Hepatocyte (in vitro differentiated cells): ENCODE measurements at regions not wholly inside any gene's neighbourhood (a gene's known extent, or its start where the extent isn't known, plus 50 kb on each side); places are given as distances from the start of the nearest gene placed in this dataset.

Experiments
- DNase-seq: peaks from one replicate; pipeline ENCODE4 v3.0.0-alpha.2; 2016; ENCODE audit warnings: low spot score
- H2AFZ ChIP-seq: fragments of 200-600 bp; sonication (generic); 2 replicates; pipeline ENCODE4 v1.6.0; 2016; ENCODE audit warnings: antibody characterized with exemption, mild to moderate bottlenecking
- H3K27ac ChIP-seq: fragments of 200-600 bp; sonication (generic); 2 replicates; pipeline ENCODE4 v1.5.1; 2016; ENCODE audit warnings: mild to moderate bottlenecking
- H3K27me3 ChIP-seq: fragments of 200-600 bp; sonication (generic); 2 replicates; pipeline ENCODE4 v1.6.1; 2016
- H3K36me3 ChIP-seq: fragments of 200-600 bp; sonication (generic); replicated peaks from 2 replicates; pipeline ENCODE4 v1.5.1; 2016; ENCODE audit warnings: low read depth; ENCODE audit not compliant: insufficient read depth
- H3K4me1 ChIP-seq: fragments of 200-600 bp; sonication (generic); 2 replicates; pipeline ENCODE4 v1.5.1; 2016; ENCODE audit warnings: mild to moderate bottlenecking, moderate library complexity; ENCODE audit not compliant: insufficient read depth
- H3K4me2 ChIP-seq: fragments of 200-600 bp; sonication (generic); 2 replicates; pipeline ENCODE4 v1.6.0; 2016
- H3K4me3 ChIP-seq: fragments of 200-600 bp; sonication (generic); 2 replicates; pipeline ENCODE4 v1.5.1; 2016; ENCODE audit warnings: mild to moderate bottlenecking
- H3K79me2 ChIP-seq: fragments of 200-600 bp; sonication (generic); 2 replicates; pipeline ENCODE4 v1.6.0; 2017; ENCODE audit warnings: mild to moderate bottlenecking
- H3K9me2 ChIP-seq: fragments of 200-600 bp; sonication (generic); replicated peaks from 2 replicates; pipeline ENCODE4 v1.6.0; 2017; ENCODE audit warnings: mild to moderate bottlenecking; ENCODE audit not compliant: insufficient read depth
- H3K9me3 ChIP-seq: fragments of 200-600 bp; sonication (generic); 2 replicates; pipeline ENCODE4 v1.5.1; 2016; ENCODE audit warnings: low read depth, mild to moderate bottlenecking
- H4K20me1 ChIP-seq: fragments of 200-600 bp; sonication (generic); 2 replicates; pipeline ENCODE4 v1.6.0; 2016; ENCODE audit warnings: mild to moderate bottlenecking; ENCODE audit not compliant: insufficient read depth, poor library complexity, severe bottlenecking
- CTCF ChIP-seq: fragments of 200-600 bp; sonication (generic); IDR thresholded peaks from 2 replicates; pipeline ENCODE4 v1.5.1; 2016; ENCODE audit warnings: antibody characterized with exemption, mild to moderate bottlenecking; ENCODE audit not compliant: poor library complexity
- EZH2 ChIP-seq: fragments of 200-600 bp; sonication (generic); IDR thresholded peaks from 2 replicates; pipeline ENCODE4 v1.6.1; 2016; ENCODE audit warnings: antibody characterized with exemption, mild to moderate bottlenecking, borderline replicate concordance
- EZH2phosphoT487 ChIP-seq: fragments of 200-600 bp; sonication (generic); IDR thresholded peaks from one replicate; pipeline ENCODE4 v1.6.1; 2018; ENCODE audit warnings: antibody characterized with exemption, mild to moderate bottlenecking, low read depth, moderate library complexity; ENCODE audit not compliant: unreplicated experiment, severe bottlenecking
- WGBS: methylation state at CpG from one replicate; pipeline ENCODE4 v1.1.6; 2016; ENCODE audit warnings: low lambda C conversion rate; ENCODE audit errors: missing lambda C conversion rate; 5-methylcytosine and 5-hydroxymethylcytosine counted together

- no peaks in the 10 kb centered on the region for H3K4me1 ChIP-seq
- peak overlapping the region; percentile 56 for H3K27ac ChIP-seq
- no peaks in the 10 kb centered on the region for H3K79me2 ChIP-seq
- H3K9me2 ChIP-seq: no peaks in the 10 kb centered on the region
- H3K9me3 ChIP-seq: no peaks in the 10 kb centered on the region
- DNase-seq: no peak
- no peak overlapping the region for H2AFZ ChIP-seq
- no peak overlapping the region for H3K4me2 ChIP-seq
- H3K27me3 ChIP-seq: no peaks in the 10 kb centered on the region
- TF ChIP-seq EZH2phosphoT487 (no peak), CTCF (no peak), EZH2 (no peak)
- WGBS: 63% methylated on average over 3 of the region's 3 CpGs
- H3K4me3 ChIP-seq: no peak overlapping the region
- H3K36me3 ChIP-seq: no peaks in the 10 kb centered on the region
- H4K20me1 ChIP-seq: no peaks in the 10 kb centered on the region
Observed at GRCh38 chr2:12399240-12399639, 317.5 kb upstream of the TRIB2 start.

DNA sequence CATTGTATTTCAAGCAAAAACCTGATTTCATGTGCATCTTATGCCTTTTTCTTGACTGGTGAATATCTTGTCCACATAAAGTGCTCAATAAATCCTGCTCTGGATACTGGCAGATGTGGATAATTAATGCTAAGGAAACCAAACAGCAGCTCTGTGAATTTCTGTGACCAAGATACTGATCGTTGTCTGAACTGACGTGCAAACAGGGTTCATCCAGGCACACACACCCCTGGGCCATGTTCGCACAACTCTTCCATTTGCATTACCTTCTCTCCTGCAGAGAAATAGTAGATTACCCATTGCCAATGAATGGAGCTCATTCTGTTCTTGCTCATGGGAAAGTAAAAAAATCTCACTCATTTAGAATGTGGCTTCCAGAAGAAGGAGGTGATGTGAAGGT, 316.2 kb upstream of the TRIB2 start:
- no peaks in the 10 kb centered on the region for H3K9me2 ChIP-seq
- H3K27ac ChIP-seq: no peak overlapping the region
- no peaks in the 10 kb centered on the region for H3K9me3 ChIP-seq
- no peaks in the 10 kb centered on the region for H3K4me1 ChIP-seq
- no peaks in the 10 kb centered on the region for H4K20me1 ChIP-seq
- H2AFZ ChIP-seq: no peak overlapping the region
- H3K36me3 ChIP-seq: no peaks in the 10 kb centered on the region
- DNase-seq: no peak
- no peak for TF ChIP-seq CTCF
- no peak for TF ChIP-seq EZH2
- 87% methylated on average over 3 of the region's 3 CpGs for WGBS
- no peaks in the 10 kb centered on the region for H3K27me3 ChIP-seq
- H3K4me2 ChIP-seq: no peak overlapping the region
- no peaks in the 10 kb centered on the region for H3K79me2 ChIP-seq
- H3K4me3 ChIP-seq: no peak overlapping the region

GRCh38 chr2:12402440-12403139, 314.1 kb upstream of the TRIB2 start:
- Histone ChIP-seq H3K4me2 (no peak overlapping the region), H3K79me2 (no peaks in the 10 kb centered on the region), H3K27ac (no peak overlapping the region), H3K9me2 (no peaks in the 10 kb centered on the region), H3K4me3 (no peak overlapping the region), H4K20me1 (no peaks in the 10 kb centered on the region), H3K4me1 (no peaks in the 10 kb centered on the region), H2AFZ (no peak overlapping the region), H3K36me3 (no peaks in the 10 kb centered on the region), H3K9me3 (no peaks in the 10 kb centered on the region), H3K27me3 (no peaks in the 10 kb centered on the region)
- WGBS: 97% methylated on average over 5 of the region's 5 CpGs
- no peak for DNase-seq
- no peak for TF ChIP-seq CTCF
- TF ChIP-seq EZH2phosphoT487: no peak

- no peaks in the 10 kb centered on the region for H3K9me2 ChIP-seq
- no peaks in the 10 kb centered on the region for H3K9me3 ChIP-seq
- no peak overlapping the region for H2AFZ ChIP-seq
- H3K27ac ChIP-seq: no peak overlapping the region
- no peaks in the 10 kb centered on the region for H3K4me1 ChIP-seq
- H3K4me2 ChIP-seq: no peak overlapping the region
- H4K20me1 ChIP-seq: no peaks in the 10 kb centered on the region
- no peaks in the 10 kb centered on the region for H3K79me2 ChIP-seq
- no peak for DNase-seq
- TF ChIP-seq EZH2 (no peak), EZH2phosphoT487 (no peak), CTCF (no peak)
- no peaks in the 10 kb centered on the region for H3K27me3 ChIP-seq
- H3K36me3 ChIP-seq: no peaks in the 10 kb centered on the region
- no peak overlapping the region for H3K4me3 ChIP-seq
Observed at GRCh38 chr2:12404497-12404896, 312.2 kb upstream of the TRIB2 start.
